ENCODE measurements at regions not wholly inside any gene's neighbourhood (a gene's known extent, or its start where the extent isn't known, plus 50 kb on each side); places are given as distances from the start of the nearest gene placed in this dataset.

- no peaks in the 10 kb centered on the region for H3K27me3 Mint-ChIP-seq (ENCODE audit: unreplicated experiment)
- CTCF ChIA-PET: no interaction called here
- BruUV-seq (replicated peaks): no TSS peak
- H3K4me3 Mint-ChIP-seq (ENCODE audit: low read depth, unreplicated experiment): no peak overlapping the region
- H3K9me3 Mint-ChIP-seq (ENCODE audit: low read depth, unreplicated experiment): no peaks in the 10 kb centered on the region
- no peak for TF ChIP-seq CTCF (IDR thresholded peaks at IDR 0.05; ENCODE audit: unreplicated experiment)
- DNase-seq: no peak
- no peak overlapping the region for H3K27ac Mint-ChIP-seq (ENCODE audit: unreplicated experiment)
- H3K36me3 Mint-ChIP-seq (ENCODE audit: insufficient read depth, unreplicated experiment): no peaks in the 10 kb centered on the region
- intact Hi-C loops (cut with micrococcal nuclease; ENCODE audit: unreplicated experiment): no loop called here
- H3K4me1 Mint-ChIP-seq (ENCODE audit: low read depth, unreplicated experiment): no peaks in the 10 kb centered on the region
Observed at GRCh38 chr11:70711095-70711910, 313.0 kb downstream of the CTTN start.

- CTCF ChIA-PET: no interaction called here
- intact Hi-C loops (cut with micrococcal nuclease; ENCODE audit: unreplicated experiment): no loop called here
- no peak for DNase-seq
- H3K27me3 Mint-ChIP-seq (ENCODE audit: unreplicated experiment): no peaks in the 10 kb centered on the region
- TF ChIP-seq CTCF (IDR thresholded peaks at IDR 0.05; ENCODE audit: unreplicated experiment): no peak
- H3K9me3 Mint-ChIP-seq (ENCODE audit: low read depth, unreplicated experiment): no peaks in the 10 kb centered on the region
- no peak overlapping the region for H3K4me3 Mint-ChIP-seq (ENCODE audit: low read depth, unreplicated experiment)
- H3K36me3 Mint-ChIP-seq (ENCODE audit: insufficient read depth, unreplicated experiment): no peaks in the 10 kb centered on the region
- no TSS peak for BruUV-seq (replicated peaks)
- no peak overlapping the region for H3K27ac Mint-ChIP-seq (ENCODE audit: unreplicated experiment)
- H3K4me1 Mint-ChIP-seq (ENCODE audit: low read depth, unreplicated experiment): no peaks in the 10 kb centered on the region
Observed at GRCh38 chr11:70711911-70712185, 313.5 kb downstream of the CTTN start.

DNA sequence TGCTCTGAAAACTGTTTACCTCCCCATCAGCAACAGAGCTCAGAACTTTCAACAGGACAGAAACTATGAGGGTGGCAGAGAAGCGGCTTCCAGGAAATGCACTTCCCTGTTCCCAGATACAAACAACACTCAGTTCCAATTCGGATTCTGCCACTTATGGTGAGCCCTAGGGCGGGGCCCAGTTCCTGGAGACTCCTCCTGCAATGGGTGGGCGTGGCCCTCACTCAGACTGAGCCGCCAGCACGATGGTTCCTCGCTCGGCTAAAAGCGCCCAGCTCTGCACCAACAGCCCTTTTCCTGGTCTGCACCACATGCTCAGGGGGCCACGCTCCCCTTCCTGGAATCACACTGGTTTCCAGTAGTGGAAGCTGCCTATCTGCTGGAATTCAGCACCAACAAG is 314.1 kb downstream of the CTTN start:
- H3K4me1 Mint-ChIP-seq (ENCODE audit: low read depth, unreplicated experiment): no peaks in the 10 kb centered on the region
- H3K4me3 Mint-ChIP-seq (ENCODE audit: low read depth, unreplicated experiment): no peak overlapping the region
- no peak overlapping the region for H3K27ac Mint-ChIP-seq (ENCODE audit: unreplicated experiment)
- TF ChIP-seq CTCF (IDR thresholded peaks at IDR 0.05; ENCODE audit: unreplicated experiment): no peak
- intact Hi-C loops (cut with micrococcal nuclease; ENCODE audit: unreplicated experiment): no loop called here
- DNase-seq: no peak
- CTCF ChIA-PET: no interaction called here
- no peaks in the 10 kb centered on the region for H3K9me3 Mint-ChIP-seq (ENCODE audit: low read depth, unreplicated experiment)
- no peaks in the 10 kb centered on the region for H3K36me3 Mint-ChIP-seq (ENCODE audit: insufficient read depth, unreplicated experiment)
- no peaks in the 10 kb centered on the region for H3K27me3 Mint-ChIP-seq (ENCODE audit: unreplicated experiment)
- no TSS peak for BruUV-seq (replicated peaks)

DNA sequence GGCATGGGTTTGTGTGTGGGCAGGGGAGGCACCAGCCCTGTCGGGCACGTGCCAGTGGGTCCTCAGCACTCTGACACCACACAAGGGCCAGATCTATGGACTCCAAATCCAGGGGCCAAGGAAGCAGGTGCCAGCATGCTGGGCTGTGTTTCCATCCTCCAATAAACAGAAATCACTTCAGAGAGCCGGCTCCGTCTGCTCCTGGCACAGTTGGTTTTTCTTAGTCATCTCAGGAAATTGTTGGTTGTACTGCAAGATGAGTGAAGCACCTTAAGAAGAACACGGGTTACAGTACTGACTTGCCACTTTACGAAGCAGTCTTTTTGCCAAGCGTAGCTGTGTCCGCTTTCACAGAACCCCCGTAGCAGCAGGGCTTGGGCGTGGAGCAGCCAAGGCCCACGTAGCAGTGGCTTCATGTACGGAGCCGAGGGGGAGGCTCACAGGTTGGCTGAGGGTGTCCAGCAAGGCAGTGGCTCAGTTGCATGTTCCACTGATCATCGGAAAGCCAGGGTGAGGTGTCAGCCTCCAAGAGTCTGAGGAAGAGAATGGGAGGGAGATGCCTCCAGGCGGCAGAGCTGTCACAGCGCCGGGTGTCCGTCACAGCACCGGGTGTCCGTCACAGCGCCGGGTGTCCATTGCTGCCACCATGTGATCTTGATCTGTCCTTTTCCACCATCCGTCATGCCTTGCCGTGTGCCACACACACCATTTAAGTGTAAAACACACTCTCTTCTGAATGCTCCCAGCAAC is 314.9 kb downstream of the CTTN start:
- BruUV-seq (replicated peaks): no TSS peak
- H3K27me3 Mint-ChIP-seq (ENCODE audit: unreplicated experiment): no peaks in the 10 kb centered on the region

More for the DNA sequence above, 314.9 kb downstream of the CTTN start:
- Mint-ChIP-seq H3K9me3 (ENCODE audit: low read depth, unreplicated experiment) (no peaks in the 10 kb centered on the region), H3K27ac (ENCODE audit: unreplicated experiment) (no peak overlapping the region), H3K4me1 (ENCODE audit: low read depth, unreplicated experiment) (no peaks in the 10 kb centered on the region), H3K36me3 (ENCODE audit: insufficient read depth, unreplicated experiment) (no peaks in the 10 kb centered on the region), H3K4me3 (ENCODE audit: low read depth, unreplicated experiment) (no peak overlapping the region)
- TF ChIP-seq CTCF (IDR thresholded peaks at IDR 0.05; ENCODE audit: unreplicated experiment): no peak
- no peak for DNase-seq
- intact Hi-C loops (cut with micrococcal nuclease; ENCODE audit: unreplicated experiment): no loop called here
- CTCF ChIA-PET: interaction anchor here (0.6 kb wide), 1 partner anchor 595 kb away, joined by 3 read pairs; no protein-coding TSS in a partner anchor

Measured in Calu3 (cell line).